NT2/D1 (cell line): ENCODE measurements at regions not wholly inside any gene's neighbourhood (a gene's known extent, or its start where the extent isn't known, plus 50 kb on each side); places are given as distances from the start of the nearest gene placed in this dataset.
A peak's percentile ranks its signal among the peaks of the same experiment; 100 is the strongest.
"Not testable (repeated sequence)": the region's sequence is repeated elsewhere in the genome, so short reads cannot be mapped to it uniquely, and the experiment has no call there.

Source experiments
- DNase-seq: peaks from one replicate; pipeline ENCODE4 v3.0.0-alpha.2; 2011; ENCODE audit warnings: low read depth, low spot score
- H3K27me3 ChIP-seq: 2 replicates; pipeline ENCODE4 v1.6.0; 2011; ENCODE audit warnings: mild to moderate bottlenecking; ENCODE audit not compliant: insufficient read length, insufficient read depth
- H3K36me3 ChIP-seq: 2 replicates; pipeline ENCODE4 v1.6.1; 2011; ENCODE audit warnings: mild to moderate bottlenecking, low read length, mixed read lengths; ENCODE audit not compliant: insufficient read depth, insufficient read length
- H3K4me1 ChIP-seq: 2 replicates; pipeline ENCODE4 v1.5.1; 2011; ENCODE audit not compliant: insufficient read depth, insufficient read length
- H3K4me3 ChIP-seq: 2 replicates; pipeline ENCODE4 v1.5.1; 2011; ENCODE audit warnings: low read depth; ENCODE audit not compliant: insufficient read length
- H3K9ac ChIP-seq: 2 replicates; pipeline ENCODE4 v1.6.0; 2011; ENCODE audit warnings: low read depth; ENCODE audit not compliant: insufficient read length
- H3K9me3 ChIP-seq: 2 replicates; pipeline ENCODE4 v1.5.1; 2011; ENCODE audit warnings: mild to moderate bottlenecking, low read length; ENCODE audit not compliant: insufficient read depth
- SUZ12 ChIP-seq: IDR thresholded peaks from 2 replicates; pipeline ENCODE4 v1.6.1; 2011; ENCODE audit not compliant: insufficient read length, insufficient read depth; ENCODE audit errors: extremely low read depth
- YY1 ChIP-seq: IDR thresholded peaks from 2 replicates; pipeline ENCODE4 v1.6.1; 2011; ENCODE audit not compliant: insufficient read length, insufficient read depth
- ZNF274 ChIP-seq: IDR thresholded peaks from 2 replicates; pipeline ENCODE4 v1.6.1; 2011; ENCODE audit warnings: mild to moderate bottlenecking, low read depth, low read length

- DNase-seq: no peak
- TF ChIP-seq YY1 (no peak), SUZ12 (no peak), ZNF274 (no peak)
- Histone ChIP-seq H3K4me3 (no peak overlapping the region), H3K4me1 (no peaks in the 10 kb centered on the region), H3K27me3 (no peaks in the 10 kb centered on the region), H3K36me3 (no peaks in the 10 kb centered on the region), H3K9me3 (no peaks in the 10 kb centered on the region), H3K9ac (no peak overlapping the region)
These were observed 238.8 kb downstream of the SMAD2 start for GRCh38 chr18:47691611-47692010.

- not testable (repeated sequence) for H3K4me1 ChIP-seq, H3K36me3 ChIP-seq, H3K4me3 ChIP-seq, H3K9me3 ChIP-seq, H3K9ac ChIP-seq, H3K27me3 ChIP-seq, DNase-seq
These were observed 239.7 kb downstream of the SMAD2 start for GRCh38 chr18:47690778-47691177.

DNA sequence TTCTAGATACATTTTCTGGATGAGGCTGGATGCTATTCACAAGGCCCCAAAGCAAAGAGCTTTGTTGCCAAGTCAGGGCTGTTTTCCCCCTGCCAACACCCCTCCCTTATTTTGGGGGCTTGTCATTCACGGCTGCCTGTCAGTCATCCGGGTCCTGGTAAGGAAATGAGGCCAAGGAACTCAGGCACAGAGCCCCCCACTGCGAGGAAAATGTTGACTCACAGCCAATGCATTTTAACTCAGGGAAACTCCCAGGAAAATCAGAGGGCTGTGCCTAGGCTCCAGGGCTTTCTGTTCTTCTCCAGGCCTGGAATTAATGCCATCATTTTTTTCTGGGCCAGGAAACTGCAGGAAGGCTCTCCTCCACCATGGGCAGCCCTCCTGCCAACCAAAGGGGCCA is 241.1 kb downstream of the SMAD2 start:
- Histone ChIP-seq H3K27me3 (no peaks in the 10 kb centered on the region), H3K9me3 (no peaks in the 10 kb centered on the region), H3K4me1 (no peaks in the 10 kb centered on the region), H3K9ac (no peak overlapping the region), H3K36me3 (no peaks in the 10 kb centered on the region), H3K4me3 (no peak overlapping the region)
- peak; percentile 63 for DNase-seq
- TF ChIP-seq ZNF274 (no peak), SUZ12 (no peak), YY1 (no peak)

- no peaks in the 10 kb centered on the region for H3K4me1 ChIP-seq
- DNase-seq: no peak
- H3K36me3 ChIP-seq: no peaks in the 10 kb centered on the region
- H3K9ac ChIP-seq: no peak overlapping the region
- TF ChIP-seq ZNF274 (no peak), SUZ12 (no peak), YY1 (no peak)
- no peaks in the 10 kb centered on the region for H3K27me3 ChIP-seq
- no peak overlapping the region for H3K4me3 ChIP-seq
- H3K9me3 ChIP-seq: no peaks in the 10 kb centered on the region
These were observed 243.7 kb downstream of the SMAD2 start for GRCh38 chr18:47686806-47687205.

DNA sequence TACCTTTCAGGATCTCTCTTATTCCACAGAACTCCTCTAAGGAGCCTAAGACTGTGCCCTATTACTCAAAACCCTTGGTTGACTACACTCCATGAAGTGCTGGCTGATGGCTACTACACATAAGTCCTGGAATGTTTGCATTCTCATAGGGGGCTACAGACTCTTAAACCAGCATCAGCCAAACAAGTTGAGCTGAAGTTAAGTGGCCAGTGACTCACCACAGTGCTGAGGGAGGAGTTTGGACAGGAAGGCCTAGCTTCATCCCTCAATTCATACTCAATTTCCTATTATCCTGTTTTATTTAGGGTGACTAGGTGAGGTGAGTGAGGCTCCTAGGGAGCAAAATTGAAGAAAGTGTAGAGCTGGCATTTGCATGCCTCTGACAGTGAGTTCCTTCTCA is 246.7 kb downstream of the SMAD2 start:
- no peak for TF ChIP-seq SUZ12
- TF ChIP-seq ZNF274: no peak
- no peak for TF ChIP-seq YY1
- H3K9me3 ChIP-seq: no peaks in the 10 kb centered on the region
- no peaks in the 10 kb centered on the region for H3K36me3 ChIP-seq
- no peak for DNase-seq
- no peak overlapping the region for H3K9ac ChIP-seq
- H3K4me3 ChIP-seq: no peak overlapping the region
- no peaks in the 10 kb centered on the region for H3K27me3 ChIP-seq
- no peaks in the 10 kb centered on the region for H3K4me1 ChIP-seq

DNA sequence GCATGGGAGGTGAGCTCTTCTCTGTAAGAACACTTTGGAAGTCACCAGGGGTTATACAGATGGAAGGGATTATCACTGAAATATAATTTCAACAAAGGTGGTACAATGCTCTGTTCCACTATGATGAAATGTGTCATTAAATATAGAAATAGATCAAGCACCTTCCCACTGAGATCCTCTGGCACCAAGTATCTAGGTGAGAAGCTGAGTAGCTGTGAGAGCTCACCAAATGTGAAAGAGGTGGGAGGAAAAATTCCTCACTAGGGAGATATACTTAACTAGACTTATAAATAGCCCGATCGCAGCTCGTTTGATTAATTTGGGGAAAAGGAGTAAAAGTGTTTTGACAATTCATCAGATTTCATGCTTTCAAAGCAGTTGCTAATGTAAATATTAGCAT is 247.6 kb downstream of the SMAD2 start:
- no peak for TF ChIP-seq SUZ12
- Histone ChIP-seq H3K36me3 (no peaks in the 10 kb centered on the region), H3K27me3 (no peaks in the 10 kb centered on the region), H3K9ac (no peak overlapping the region), H3K9me3 (no peaks in the 10 kb centered on the region), H3K4me1 (no peaks in the 10 kb centered on the region), H3K4me3 (no peak overlapping the region)
- no peak for DNase-seq

DNA sequence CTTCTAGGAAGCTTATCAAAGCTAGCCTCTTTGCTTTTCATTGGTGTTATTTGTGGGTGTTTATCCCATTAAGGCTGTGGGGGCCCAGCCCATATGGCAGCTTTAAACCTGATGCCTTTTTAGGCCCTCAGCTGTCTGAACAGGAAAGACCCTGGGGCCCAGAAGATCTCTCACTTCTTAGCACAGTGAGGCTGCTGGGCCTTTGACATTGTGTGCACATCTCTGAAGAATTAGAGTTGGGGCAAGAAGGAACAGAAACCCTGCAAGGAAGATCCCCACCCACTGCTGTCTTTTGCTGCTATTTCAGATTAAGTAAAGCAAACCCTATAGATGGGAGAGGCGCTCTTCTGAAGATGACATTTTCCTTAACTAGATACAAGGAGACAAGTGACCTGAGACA is 250.0 kb downstream of the SMAD2 start:
- H3K4me1 ChIP-seq: no peaks in the 10 kb centered on the region
- no peak overlapping the region for H3K9ac ChIP-seq
- TF ChIP-seq YY1: no peak
- H3K27me3 ChIP-seq: no peaks in the 10 kb centered on the region
- H3K36me3 ChIP-seq: no peaks in the 10 kb centered on the region
- DNase-seq: no peak
- no peak overlapping the region for H3K4me3 ChIP-seq
- no peaks in the 10 kb centered on the region for H3K9me3 ChIP-seq

- no peaks in the 10 kb centered on the region for H3K4me1 ChIP-seq
- no peak for DNase-seq
- no peak for TF ChIP-seq ZNF274
- no peak for TF ChIP-seq YY1
- no peak for TF ChIP-seq SUZ12
- H3K4me3 ChIP-seq: no peak overlapping the region
- H3K36me3 ChIP-seq: no peaks in the 10 kb centered on the region
- no peaks in the 10 kb centered on the region for H3K9me3 ChIP-seq
- H3K9ac ChIP-seq: no peak overlapping the region
- H3K27me3 ChIP-seq: no peaks in the 10 kb centered on the region
These were observed 250.6 kb downstream of the SMAD2 start for GRCh38 chr18:47679864-47680263.
